ENCODE measurements at regions not wholly inside any gene's neighbourhood (a gene's known extent, or its start where the extent isn't known, plus 50 kb on each side); places are given as distances from the start of the nearest gene placed in this dataset.
A peak's percentile ranks its signal among the peaks of the same experiment; 100 is the strongest.

- intact Hi-C loops (cut with micrococcal nuclease), result no loop called here
- ATAC-seq (no peak), DNase-seq (no peak)
These were observed 501.0 kb upstream of the USP24 start for GRCh38 chr1:55716151-55716550.

- no peak for DNase-seq
- intact Hi-C loops (cut with micrococcal nuclease), result no loop called here
- no peak for ATAC-seq
These were observed 499.1 kb upstream of the USP24 start for GRCh38 chr1:55714230-55714629.

GRCh38 chr1:55713516-55713915 lies 498.4 kb upstream of the USP24 start:
- intact Hi-C loops (cut with micrococcal nuclease), result no loop called here
- DNase-seq (no peak), ATAC-seq (no peak)

GRCh38 chr1:55712148-55712547 lies 497.0 kb upstream of the USP24 start:
- DNase-seq, result no peak
- intact Hi-C loops (cut with micrococcal nuclease), result no loop called here

GRCh38 chr1:55708781-55709180 lies 493.6 kb upstream of the USP24 start:
- ATAC-seq, result no peak

More at GRCh38 chr1:55712148-55712547, 497.0 kb upstream of the USP24 start:
- no peak for ATAC-seq

GRCh38 chr1:55707846-55708245 lies 492.7 kb upstream of the USP24 start:
- intact Hi-C loops (cut with micrococcal nuclease), result no loop called here
- ATAC-seq, result no peak
- no peak for DNase-seq

More at GRCh38 chr1:55708781-55709180, 493.6 kb upstream of the USP24 start:
- no peak for DNase-seq
- intact Hi-C loops (cut with micrococcal nuclease), result no loop called here

GRCh38 chr1:55707196-55707595 lies 492.0 kb upstream of the USP24 start:
- DNase-seq (no peak), ATAC-seq (no peak)
- intact Hi-C loops (cut with micrococcal nuclease), result no loop called here

- intact Hi-C loops (cut with micrococcal nuclease), result no loop called here
- DNase-seq (no peak), ATAC-seq (no peak)
These were observed 491.2 kb upstream of the USP24 start for GRCh38 chr1:55706397-55706796.

- no peak for ATAC-seq
- peak; percentile 28 for DNase-seq
- intact Hi-C loops (cut with micrococcal nuclease), result no loop called here
These were observed 488.7 kb upstream of the USP24 start for GRCh38 chr1:55703726-55704363.

- ATAC-seq (no peak), DNase-seq (no peak)
- intact Hi-C loops (cut with micrococcal nuclease), result no loop called here
These were observed 486.9 kb upstream of the USP24 start for GRCh38 chr1:55702064-55702463.

- ATAC-seq, result no peak
- intact Hi-C loops (cut with micrococcal nuclease), result no loop called here
- DNase-seq, result no peak
These were observed 485.4 kb upstream of the USP24 start for GRCh38 chr1:55700359-55701130.

- DNase-seq (no peak), ATAC-seq (no peak)
- intact Hi-C loops (cut with micrococcal nuclease), result no loop called here
These were observed 484.1 kb upstream of the USP24 start for GRCh38 chr1:55699228-55699627.

- ATAC-seq (no peak), DNase-seq (no peak)
- intact Hi-C loops (cut with micrococcal nuclease), result no loop called here
These were observed 482.9 kb upstream of the USP24 start for GRCh38 chr1:55697997-55698535.

- DNase-seq (no peak), ATAC-seq (no peak)
- intact Hi-C loops (cut with micrococcal nuclease), result no loop called here
These were observed 481.7 kb upstream of the USP24 start for GRCh38 chr1:55696891-55697290.

GRCh38 chr1:55696181-55696754 lies 481.1 kb upstream of the USP24 start:
- DNase-seq (peak; percentile 36), ATAC-seq (peak; percentile 77)
- intact Hi-C loops (cut with micrococcal nuclease), result no loop called here

GRCh38 chr1:55695552-55695951 lies 480.4 kb upstream of the USP24 start:
- intact Hi-C loops (cut with micrococcal nuclease), result no loop called here
- ATAC-seq (no peak), DNase-seq (no peak)

- intact Hi-C loops (cut with micrococcal nuclease), result no loop called here
- DNase-seq, result no peak
- no peak for ATAC-seq
These were observed 480.0 kb upstream of the USP24 start for GRCh38 chr1:55695151-55695550.

- ATAC-seq (peak; percentile 60), DNase-seq (no peak)
These were observed 479.2 kb upstream of the USP24 start for GRCh38 chr1:55694310-55694801.

GRCh38 chr1:55692726-55693125 lies 477.6 kb upstream of the USP24 start:
- ATAC-seq (no peak), DNase-seq (no peak)
- intact Hi-C loops (cut with micrococcal nuclease), result no loop called here

More at GRCh38 chr1:55694310-55694801, 479.2 kb upstream of the USP24 start:
- intact Hi-C loops (cut with micrococcal nuclease), result no loop called here

- intact Hi-C loops (cut with micrococcal nuclease), result no loop called here
- DNase-seq (no peak), ATAC-seq (peak; percentile 65)
These were observed 475.2 kb upstream of the USP24 start for GRCh38 chr1:55690366-55690765.

Data from left ventricle myocardium superior (tissue), 1 donor.